ENCODE measurements at regions not wholly inside any gene's neighbourhood (a gene's known extent, or its start where the extent isn't known, plus 50 kb on each side); places are given as distances from the start of the nearest gene placed in this dataset.

DNA sequence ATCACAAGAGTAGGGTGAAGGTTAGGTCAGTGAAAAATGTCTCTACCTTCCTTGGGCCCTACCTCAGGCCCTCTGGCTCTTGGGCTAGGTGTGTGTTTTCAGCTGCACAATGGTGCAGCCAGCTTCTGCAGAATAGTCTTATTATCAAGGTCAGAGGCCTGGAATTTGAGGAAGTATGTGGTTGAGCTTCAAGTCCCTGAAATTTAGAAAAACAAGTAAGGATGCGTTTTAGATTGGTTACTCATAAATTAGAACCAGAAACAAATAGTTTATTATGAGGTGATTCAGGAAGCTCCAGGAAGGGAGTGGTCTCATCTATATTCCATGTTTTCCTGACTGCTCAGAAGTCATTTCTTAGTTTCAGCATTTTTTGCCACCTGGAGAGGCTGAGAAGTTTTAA lies 204.2 kb upstream of the CELF4 start:
- DNase-seq (ENCODE audit: low read depth in 2 of 2) = no peak

DNA sequence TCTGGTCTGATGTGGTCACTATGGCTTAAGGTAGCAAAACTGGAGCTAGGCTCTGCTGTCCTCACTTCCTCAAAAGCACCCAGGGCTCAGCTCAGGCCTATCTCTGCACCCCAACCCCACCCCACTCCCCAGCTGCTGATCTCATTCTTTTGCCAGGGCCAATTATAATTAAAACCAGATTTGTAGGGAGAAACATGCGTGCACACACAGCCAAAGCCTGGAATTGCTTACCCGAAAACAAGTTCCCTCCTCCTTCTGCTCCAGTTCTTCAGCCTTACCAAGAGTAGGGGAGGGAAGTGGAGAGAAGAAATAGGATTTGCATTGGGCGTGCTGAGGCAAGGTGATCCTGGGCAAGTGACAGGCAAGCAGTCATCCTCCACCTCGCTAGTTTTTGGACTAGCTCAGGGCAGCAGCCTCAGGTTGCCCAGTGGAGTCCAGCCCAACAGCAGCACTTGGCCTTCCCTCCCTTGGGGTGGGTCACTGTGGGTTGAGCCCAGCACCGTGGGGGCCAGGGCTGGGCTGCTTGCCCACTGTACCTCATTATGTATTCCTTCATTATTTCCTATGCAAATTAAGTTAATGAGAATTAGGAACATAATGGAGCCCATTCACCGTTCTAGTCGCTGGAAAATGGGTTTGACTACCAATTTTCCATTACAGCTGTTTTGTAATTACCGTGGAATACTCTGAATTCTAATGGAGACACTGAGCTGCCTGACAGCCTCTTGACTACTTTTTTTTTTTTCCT lies 199.1 kb upstream of the CELF4 start:
- DNase-seq (ENCODE audit: low read depth in 2 of 2) = no peak

- no peak for DNase-seq (ENCODE audit: low read depth in 2 of 2)
These were observed 196.6 kb upstream of the CELF4 start for GRCh38 chr18:37762076-37762621.

GRCh38 chr18:37754141-37754540 lies 188.5 kb upstream of the CELF4 start:
- DNase-seq (ENCODE audit: low read depth in 2 of 2) = no peak

DNA sequence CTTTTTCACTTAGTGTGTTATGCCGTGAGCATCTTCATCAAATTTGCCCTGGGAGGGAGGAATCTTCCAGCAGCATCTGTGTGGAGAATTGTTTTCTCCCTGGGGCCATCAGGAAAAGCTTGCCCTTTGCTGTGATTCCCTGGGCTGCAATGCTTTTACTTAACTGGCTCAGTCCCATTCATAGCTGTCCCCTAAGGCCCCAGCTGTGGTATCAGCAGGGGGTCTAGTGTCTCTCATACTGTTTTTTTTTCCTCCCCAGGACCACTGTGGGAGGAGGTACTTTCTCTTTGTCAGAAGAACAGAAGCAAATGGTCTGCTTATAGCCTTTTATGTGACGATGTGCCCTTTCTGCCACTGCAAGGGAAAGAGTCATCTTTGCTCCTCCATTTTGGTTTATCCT lies 176.8 kb upstream of the CELF4 start:
- no peak for DNase-seq (ENCODE audit: low read depth in 2 of 2)

DNA sequence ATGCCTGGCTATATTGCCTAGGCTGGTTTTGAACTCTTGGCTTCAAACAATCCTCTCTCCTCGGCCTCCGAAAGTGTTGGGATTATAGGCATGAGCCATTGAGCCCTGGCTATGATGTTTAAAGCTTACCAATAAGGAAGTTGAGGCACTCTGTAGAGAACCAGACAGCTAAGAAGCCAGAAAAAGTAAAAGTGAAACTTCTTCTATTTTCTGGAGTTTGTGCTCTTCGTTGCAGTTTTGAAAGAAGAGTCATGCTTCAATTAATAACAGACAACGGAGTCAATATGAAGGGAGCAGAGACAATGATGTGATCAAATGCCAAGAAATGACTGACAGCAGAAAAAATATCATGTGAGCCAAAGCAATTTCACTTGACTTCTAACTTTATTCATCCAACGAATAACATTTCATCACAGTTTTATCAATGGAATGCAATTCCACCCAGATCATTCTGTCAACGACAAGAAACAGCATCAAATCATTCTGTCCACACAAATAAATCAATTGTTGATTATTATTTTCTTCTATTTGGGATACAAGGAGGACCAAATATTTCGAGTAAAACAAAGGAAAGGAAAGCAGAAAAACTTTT lies 175.5 kb upstream of the CELF4 start:
- no peak for DNase-seq (ENCODE audit: low read depth in 2 of 2)

GRCh38 chr18:37734406-37734805 lies 168.8 kb upstream of the CELF4 start:
- DNase-seq (ENCODE audit: low read depth in 2 of 2) = no peak

GRCh38 chr18:37729716-37730115 lies 164.1 kb upstream of the CELF4 start:
- DNase-seq (ENCODE audit: low read depth in 2 of 2) = no peak

DNA sequence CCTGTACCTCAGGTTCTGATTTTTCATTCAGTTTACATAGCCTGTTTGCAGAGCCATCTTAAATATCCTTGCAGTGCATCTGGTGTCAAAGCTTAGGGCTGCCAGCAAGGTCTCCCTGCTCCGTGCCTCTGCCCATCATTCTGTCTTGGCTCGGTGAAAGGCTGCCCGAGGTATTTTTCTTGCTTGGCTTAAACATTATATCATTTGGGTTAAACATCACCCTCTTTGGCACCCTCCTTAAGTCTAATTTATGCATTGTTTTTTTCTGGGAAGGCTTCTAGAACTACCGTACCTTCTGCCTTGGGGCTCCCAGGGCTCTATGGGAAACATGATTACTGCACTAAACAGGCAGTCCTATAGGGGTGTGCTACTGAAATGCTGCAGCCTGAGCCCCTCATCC lies 158.6 kb upstream of the CELF4 start:
- no peak for DNase-seq (ENCODE audit: low read depth in 2 of 2)

DNA sequence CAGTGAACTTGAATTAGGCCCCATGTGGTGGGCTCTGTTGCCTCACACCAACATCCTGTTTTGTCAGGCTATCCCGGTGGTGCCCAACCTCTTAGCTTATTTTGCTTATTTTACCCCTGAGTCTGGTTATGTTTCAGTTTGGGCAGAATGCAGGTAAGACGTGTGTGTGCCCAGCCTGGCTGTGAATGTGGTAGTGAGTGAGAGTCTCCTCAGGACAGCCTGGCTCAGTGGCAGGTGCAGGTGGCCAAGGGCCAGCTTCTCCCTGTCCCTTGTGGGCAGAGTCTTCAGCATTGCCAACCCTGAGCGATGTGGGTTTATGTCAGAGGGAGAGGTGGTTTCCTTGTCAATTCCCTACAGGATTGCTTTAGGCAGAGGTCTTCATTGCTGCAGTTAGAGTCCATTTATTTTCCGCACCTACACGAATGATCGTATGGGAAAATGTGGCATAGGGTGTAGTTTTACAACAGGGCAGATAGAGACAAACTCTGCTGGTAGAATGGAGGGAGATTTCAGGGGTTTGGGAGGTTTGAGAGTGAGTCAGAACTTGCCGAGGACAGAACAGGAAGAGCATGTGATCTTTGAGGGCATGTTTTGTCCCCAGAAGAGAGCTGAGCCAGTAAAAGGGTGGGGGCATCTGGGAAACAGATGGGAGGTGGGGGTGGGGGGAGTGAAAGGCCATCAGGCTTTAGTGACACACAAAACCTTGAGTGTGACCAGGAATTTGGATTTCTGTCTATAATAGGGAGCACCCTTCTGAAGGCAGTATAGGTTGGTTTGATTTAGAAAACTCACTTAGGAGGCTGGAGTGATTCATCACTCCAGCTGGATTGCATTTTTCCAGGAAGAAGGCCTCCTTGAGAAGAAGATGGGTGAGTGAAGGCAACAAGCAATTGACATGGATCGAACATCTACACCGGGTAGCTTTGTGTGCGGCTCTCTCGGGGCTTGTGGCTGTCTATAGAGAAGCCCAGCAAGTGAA lies 156.2 kb upstream of the CELF4 start:
- no peak for DNase-seq (ENCODE audit: low read depth in 2 of 2)

GRCh38 chr18:37720663-37721062 lies 155.1 kb upstream of the CELF4 start:
- no peak for DNase-seq (ENCODE audit: low read depth in 2 of 2)

GRCh38 chr18:37717656-37718055 lies 152.1 kb upstream of the CELF4 start:
- no peak for DNase-seq (ENCODE audit: low read depth in 2 of 2)

DNA sequence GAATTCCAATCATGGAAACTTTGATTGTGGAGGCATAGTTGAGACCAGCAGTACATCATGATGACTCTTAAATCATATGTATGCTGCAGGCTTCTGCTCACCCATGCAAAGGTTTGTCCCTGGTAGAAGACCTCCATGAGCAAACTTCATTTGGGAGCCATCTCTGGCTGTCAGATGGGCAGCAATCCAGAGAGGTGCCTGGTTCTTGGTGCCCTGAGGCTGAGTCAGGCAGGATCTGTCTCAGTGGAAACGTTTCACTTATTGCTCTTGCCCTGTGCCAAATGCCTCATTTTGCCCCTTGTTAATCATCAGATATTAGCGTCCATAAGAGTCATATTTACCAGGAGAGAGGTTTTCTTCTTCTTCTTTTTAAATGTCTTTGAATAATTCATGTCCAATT lies 151.5 kb upstream of the CELF4 start:
- DNase-seq (ENCODE audit: low read depth in 2 of 2) = no peak

GRCh38 chr18:37716106-37716735 lies 150.6 kb upstream of the CELF4 start:
- no peak for DNase-seq (ENCODE audit: low read depth in 2 of 2)

GRCh38 chr18:37714691-37715090 lies 149.1 kb upstream of the CELF4 start:
- DNase-seq (ENCODE audit: low read depth in 2 of 2) = no peak

GRCh38 chr18:37712776-37713175 lies 147.2 kb upstream of the CELF4 start:
- DNase-seq (ENCODE audit: low read depth in 2 of 2) = no peak

- DNase-seq (ENCODE audit: low read depth in 2 of 2) = no peak
These were observed 146.3 kb upstream of the CELF4 start for GRCh38 chr18:37711766-37712505.

- no peak for DNase-seq (ENCODE audit: low read depth in 2 of 2)
These were observed 145.1 kb upstream of the CELF4 start for GRCh38 chr18:37710726-37711125.

GRCh38 chr18:37709740-37710139 lies 144.1 kb upstream of the CELF4 start:
- DNase-seq (ENCODE audit: low read depth in 2 of 2) = no peak

GRCh38 chr18:37705016-37705415 lies 139.4 kb upstream of the CELF4 start:
- no peak for DNase-seq (ENCODE audit: low read depth in 2 of 2)

DNA sequence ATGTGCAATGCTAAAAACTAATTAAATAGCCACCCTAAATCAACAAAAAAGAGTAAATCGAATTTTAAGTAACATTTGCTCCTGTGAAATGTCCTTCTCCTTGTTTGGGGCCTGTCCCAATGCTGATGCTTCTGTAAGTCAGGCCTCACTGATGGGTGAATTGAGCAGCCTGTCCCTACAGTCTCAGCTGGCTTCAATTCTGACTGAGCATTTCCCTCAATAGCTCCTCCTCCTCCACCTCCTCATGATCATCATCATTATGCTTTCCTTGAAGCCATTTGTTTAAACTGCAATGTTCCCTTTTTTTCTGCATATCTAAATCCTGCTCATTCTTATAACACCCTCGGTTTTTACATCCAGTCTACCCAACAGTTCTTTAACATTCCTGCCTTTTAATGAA lies 137.2 kb upstream of the CELF4 start:
- no peak for DNase-seq (ENCODE audit: low read depth in 2 of 2)

All from stimulated activated CD4-positive, alpha-beta T cell treated with anti-CD3 and anti-CD28 coated beads, Interleukin-1b, Interleukin-23, amount 100 ng/mL, for 4 hours (primary cell).